Activated naive CD4-positive, alpha-beta T cell treated with Interleukin-2 at 50 U/mL for 16 hours (primary cell): ENCODE measurements at regions not wholly inside any gene's neighbourhood (a gene's known extent, or its start where the extent isn't known, plus 50 kb on each side); places are given as distances from the start of the nearest gene placed in this dataset.
"Not testable (repeated sequence)": the region's sequence is repeated elsewhere in the genome, so short reads cannot be mapped to it uniquely, and the experiment has no call there.

Experiments
- DNase-seq: peaks from one replicate; pipeline ENCODE4 v3.0.0-alpha.2; 2020

DNA sequence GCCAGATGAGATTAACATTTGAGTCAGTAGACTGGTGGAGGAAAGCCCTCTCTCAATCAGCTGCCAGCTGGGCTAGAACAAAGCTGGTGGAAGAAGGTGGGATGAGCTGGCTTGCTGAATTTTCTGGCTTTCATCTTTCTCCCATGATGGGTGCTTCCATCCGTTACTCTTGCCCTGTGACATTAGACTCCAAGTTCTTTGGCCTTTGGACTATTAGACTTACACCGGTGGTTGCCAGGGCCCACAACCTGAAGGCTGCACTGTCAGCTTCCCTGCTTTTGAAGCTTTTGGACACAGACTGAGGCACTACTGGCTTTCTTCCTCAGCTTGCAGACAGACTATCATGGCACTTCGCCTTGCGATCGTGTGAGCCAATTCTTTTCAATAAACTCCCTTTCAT, 642.7 kb downstream of the TAF11L14 start:
- no peak for DNase-seq

DNA sequence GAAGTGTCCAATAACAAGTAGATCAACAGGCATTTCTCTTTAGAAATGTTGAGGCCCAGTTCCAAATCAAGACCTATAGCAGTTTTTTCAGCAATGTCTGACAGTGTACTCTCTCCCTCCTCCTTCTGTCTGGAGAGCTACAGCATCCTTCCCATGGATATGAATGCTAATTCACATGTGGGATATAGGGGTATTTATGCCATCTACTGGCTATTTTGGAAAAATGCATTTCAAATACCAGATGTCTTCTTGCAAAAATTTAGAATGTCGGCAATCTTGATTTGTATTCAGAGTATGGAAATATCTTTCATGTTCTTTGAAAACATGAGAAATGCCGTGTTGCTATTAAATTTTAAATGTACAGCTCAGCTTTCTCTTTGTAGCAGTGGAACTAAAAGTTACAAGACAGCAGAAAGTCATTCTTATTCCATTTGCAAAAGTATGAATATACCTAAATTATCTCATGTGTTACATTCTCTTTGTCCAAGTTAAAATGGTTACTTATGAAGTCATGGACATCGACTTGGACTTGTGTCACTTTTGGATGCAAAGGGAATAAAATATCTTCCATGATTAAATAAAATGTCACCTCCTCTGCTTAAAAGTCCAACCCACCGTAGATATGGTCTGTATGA, 647.8 kb downstream of the TAF11L14 start:
- DNase-seq = no peak

DNA sequence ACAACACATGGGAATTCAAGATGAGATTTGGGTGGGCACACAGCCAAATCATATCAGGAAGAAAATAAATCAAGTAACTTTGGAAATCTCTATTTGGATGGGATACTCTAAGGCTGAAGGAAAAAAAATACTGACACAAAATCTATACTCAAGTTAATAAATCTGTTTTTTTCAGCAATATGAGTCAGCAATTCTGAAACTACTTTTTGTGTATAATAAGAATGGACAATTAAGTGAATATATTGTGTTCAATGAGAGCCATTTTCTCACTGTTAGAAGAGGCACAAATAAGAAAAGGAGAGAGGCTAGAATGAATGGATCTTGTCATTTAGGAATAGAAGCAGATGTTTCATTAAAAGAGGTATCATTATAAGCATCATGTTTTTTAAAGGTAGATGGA, 651.0 kb downstream of the TAF11L14 start:
- no peak for DNase-seq

DNA sequence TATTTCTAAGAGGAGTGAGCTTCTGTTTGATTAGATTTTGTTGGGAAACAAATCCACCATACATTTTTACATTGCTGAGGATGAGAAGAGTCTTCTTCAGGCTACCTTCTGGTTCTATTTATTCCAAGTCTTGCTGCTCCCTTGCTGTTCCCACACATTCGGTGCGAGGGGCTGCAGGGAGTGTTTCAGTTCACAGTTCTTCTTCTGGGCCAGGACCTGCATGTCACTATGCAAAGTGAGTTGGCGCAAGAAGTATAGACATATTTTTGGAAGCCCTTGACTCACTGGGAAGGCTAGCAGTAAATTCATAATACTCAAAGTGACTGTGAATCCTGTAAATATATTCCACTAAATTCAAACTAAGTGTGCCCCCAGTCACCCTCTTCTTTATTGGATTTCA, 657.9 kb downstream of the TAF11L14 start:
- no peak for DNase-seq

DNA sequence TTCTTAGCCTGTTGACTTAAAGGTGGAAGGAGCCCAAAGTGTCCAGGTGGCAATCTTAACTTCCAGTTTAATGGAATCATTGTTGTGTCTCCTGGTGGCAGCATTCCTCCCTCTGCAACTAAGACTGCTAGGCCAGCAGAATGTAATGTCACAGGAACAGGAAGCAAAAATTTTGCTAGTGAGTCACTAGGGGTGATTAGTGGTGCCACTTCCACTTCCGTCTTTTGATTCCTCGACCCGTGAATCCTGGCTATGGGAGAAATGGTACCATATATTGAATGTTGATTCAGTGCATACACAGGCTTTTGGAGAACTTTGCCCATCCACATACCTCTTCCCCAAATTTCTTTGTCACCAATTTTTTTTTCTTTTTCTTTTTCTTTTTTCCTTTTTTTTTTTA, 661.4 kb downstream of the TAF11L14 start:
- not testable (repeated sequence) for DNase-seq

DNA sequence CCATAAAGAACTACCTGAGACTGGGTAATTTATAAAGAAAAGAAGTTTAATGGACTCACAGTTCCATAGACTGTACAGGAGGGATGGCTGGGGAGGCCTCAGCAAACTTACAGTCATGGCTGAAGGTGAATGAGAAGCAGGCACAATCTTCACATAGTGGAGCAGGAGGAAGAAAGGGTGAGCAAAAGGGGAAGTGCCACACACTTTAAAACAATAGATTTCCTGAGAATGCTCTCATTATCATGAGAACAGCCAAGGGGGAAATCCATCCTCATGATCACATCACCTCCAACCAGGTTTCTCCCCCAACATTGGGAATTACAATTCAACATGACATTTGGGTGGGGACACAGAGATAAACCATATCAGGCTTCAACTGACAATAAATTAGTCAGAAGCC, 664.9 kb downstream of the TAF11L14 start:
- no peak for DNase-seq

DNA sequence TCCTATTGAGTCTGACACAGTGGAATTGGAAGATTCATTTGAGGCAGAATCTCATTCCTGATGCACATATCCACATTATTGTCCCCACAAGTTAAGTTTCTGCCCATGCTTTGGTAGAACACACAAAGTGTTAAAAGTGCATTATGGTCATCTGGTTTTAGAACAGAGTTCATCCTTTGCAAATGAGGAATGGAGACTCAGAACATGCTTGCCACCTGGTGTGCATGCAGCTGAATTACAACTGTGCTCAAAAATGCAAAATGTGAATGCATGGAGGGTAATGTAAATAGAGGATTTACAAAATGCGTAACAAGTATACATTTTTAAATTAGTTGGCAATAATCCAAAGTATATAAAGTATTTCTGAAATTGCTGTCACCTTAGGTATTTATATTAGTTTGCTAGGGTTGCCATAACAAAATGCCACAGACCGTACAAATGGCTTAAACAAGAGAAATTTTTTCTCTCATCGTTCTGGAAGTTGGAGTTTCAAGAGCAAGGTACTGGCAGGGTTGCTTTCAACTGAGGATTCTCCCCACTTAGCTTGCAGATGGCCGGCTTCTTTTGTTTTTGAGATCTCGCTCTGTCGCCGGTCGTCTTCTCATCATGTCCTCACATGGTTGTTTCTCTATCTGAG, 671.1 kb downstream of the TAF11L14 start:
- no peak for DNase-seq

DNA sequence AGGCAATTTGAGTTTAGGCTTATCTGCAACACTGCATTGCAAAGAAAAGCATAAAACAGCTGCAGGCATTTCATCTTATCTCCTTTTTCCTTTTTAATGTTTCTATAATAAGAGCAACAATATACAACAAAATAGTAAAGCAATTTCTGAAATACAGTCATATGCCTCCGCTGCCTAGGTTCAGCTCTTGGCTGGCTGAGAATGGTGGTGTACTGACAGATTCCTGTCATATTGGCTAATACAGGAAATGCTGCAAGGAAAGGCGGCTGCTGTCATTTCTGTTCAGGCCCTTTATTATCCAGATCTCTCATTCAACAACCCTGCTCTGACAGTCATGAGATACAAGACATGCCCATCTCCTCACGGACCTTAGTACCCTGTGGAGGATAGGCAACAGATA, 677.0 kb downstream of the TAF11L14 start:
- no peak for DNase-seq

DNA sequence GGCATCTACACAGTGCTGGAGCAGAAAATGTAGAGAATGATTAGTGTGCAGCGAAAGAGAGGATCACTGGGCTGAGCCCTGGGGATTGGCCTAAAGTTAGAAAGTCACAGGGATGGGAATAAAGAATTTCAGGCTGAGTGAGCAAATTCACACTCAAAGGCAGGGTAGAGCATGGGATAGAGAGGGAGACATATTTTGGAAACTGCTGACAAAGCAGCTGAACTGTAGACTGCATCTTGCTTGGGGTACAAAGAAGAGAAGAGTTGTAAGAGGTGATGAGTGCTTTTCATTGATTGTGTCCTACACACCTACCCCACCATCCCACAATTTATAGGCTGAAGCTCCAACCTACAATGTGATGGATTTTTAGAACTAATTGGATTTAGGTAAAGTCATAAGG, 677.8 kb downstream of the TAF11L14 start:
- DNase-seq = no peak

DNA sequence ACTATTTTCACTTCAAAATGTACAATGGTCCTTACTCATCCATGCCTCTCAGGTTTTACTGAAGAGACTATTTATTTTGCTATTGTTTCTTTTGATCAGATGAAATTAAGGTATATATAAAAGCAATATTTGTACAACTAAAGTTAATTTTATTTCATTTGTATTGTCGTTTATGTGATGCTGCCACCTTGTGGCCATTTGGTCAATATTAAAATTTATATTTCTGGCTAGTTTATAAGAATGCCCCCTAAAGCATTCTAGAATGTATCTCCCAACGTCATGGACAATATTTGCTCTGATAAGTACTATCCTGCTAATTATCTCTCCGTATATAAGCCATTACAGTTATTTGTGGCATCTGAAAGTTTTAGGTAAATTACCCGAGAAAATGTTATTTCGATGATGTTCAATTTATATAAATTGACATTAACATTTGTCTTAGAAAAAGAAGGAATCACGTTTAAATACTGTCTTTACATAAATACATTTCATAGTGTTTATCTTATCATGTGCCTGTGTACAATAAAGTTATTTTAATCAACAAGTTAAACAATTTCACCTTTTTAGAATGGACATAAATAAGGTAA, 680.0 kb downstream of the TAF11L14 start:
- no peak for DNase-seq

DNA sequence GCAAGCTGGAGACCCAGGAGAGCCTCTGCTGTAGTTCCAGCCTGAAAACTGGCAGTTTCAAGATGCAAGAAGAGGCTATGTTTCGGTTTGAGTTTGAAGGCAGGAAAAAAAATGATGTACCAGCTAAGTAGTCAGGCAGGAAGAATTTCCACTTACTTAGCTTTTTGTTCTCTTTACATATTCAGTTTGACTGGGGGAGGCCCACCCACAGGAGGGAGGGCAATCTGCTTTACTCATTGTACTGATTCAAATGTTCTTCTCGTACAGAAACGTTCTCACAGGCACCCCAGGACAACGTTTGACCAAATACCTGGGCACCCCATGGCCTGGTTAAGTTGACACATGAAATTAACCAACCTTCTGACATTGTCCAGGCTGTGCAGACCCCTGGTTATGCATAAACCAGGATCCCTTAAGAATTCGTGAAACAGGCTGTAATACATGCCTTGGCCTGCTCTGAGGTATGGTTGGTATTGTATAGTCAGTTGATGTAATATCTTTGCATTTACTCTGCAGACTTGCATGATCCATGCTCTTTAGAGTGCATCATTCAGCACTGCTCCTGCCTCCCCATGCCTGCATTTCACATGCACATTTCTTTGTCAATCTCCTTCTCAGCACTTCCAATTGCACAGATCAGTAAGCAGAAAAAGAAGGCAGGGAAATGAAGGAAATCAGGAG, 687.1 kb downstream of the TAF11L14 start:
- no peak for DNase-seq

DNA sequence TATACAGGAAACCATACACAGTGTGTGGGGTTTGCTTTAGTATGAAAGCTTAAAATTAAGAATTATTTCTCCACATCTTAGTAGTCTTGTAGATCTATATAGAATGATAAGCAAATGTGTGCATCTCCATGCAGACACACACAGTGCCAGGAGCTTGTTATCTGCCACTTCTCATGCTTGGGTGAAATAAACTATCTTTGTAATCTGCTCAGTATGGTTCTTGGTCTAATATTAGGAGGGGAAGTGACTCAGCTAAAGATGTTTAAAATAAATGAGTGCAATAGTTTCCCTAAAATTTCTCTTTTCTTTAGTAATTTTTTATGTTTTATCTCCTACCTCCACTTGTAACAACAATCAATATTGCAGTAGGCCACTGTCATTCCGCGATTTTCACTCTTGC, 689.6 kb downstream of the TAF11L14 start:
- no peak for DNase-seq

DNA sequence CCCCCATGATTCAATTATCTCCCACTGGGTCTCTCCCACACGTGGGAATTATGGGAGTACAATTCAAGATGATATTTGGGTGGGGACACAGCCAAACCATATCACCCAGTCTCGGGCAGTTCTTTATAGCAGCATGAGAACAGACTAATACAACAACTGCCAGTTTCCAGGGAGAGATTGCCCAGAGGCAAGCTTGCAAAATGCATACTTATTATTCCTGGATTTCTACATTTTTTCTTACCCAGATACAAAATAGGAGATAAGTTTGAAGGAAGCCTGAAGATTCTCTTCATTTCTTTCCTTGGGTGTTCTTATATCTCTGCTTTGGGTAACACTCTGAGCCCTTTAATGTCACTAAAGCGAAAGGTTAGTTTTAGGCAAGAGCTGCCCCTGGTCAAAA, 691.2 kb downstream of the TAF11L14 start:
- DNase-seq = no peak

DNA sequence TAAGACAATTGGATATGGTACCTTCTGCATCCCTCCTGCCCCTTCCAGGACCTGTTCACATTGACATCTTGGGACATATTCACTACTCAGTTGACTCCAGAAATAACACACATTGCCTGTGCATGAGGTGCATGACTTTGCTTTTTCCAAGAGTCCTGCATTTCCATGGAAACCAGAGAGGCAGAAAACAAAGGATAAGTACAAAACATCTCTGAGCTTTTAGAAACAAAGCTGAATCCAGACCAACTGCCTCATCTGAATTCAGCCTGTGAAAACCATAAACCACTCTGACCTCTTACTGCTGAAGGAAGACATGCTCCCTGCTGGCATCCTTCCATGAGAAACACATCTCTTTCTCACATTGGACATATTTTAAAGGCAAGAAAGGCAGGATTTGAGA, 695.1 kb downstream of the TAF11L14 start:
- no peak for DNase-seq

DNA sequence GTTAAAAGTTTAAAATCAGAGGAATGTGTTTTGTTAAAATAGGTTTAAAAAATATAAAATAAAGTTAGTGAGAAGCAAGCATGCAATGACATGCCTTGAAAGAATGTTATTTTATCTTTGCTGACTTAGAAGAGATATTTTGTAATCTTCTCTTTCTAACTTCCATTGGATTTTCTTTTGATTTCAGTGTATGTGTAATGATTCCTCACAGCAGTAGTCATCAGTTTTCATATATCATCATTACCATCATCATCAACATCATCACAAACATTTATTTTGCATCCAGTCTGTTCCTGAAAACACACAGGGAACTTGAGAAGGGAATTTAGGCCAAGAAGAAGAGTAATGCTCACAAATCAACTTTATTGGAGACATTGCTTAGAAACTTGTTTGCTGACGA, 699.6 kb downstream of the TAF11L14 start:
- DNase-seq = no peak

DNA sequence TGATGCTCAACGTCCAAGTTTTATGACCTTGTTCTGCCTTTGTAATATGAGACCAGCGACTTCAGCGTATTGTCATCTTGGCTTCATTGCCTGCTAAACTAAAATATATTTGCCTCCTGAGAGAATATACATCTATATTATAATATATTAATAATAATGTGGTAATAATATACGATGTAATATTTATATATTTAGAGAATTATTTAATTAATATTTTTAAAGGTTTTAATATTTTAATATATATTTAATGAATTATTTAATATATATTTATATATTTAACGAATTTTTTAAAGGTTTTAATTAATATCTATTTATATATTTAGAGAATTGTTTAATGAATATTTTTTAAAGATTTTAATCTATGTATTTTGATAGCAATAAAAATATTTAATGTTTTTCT, 700.7 kb downstream of the TAF11L14 start:
- no peak for DNase-seq

DNA sequence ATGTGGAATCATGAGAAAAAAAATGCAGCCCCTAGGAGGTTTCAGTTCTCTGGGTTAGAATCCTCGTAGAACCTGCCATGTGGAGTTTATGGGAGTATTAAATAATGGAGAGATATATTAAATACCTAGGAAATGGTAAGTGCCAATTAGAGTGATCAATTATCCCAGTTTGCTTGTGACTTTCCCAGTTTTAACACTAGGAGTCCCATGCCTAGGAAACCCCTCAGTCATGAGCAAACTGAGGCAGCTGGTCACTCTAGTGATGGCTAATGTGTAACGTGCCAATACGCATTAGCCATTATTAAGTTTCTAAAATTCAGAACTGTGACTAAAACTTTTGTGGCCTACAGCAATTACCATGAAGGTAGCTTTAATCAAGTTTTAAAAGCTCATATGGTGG, 720.6 kb downstream of the TAF11L14 start:
- no peak for DNase-seq

DNA sequence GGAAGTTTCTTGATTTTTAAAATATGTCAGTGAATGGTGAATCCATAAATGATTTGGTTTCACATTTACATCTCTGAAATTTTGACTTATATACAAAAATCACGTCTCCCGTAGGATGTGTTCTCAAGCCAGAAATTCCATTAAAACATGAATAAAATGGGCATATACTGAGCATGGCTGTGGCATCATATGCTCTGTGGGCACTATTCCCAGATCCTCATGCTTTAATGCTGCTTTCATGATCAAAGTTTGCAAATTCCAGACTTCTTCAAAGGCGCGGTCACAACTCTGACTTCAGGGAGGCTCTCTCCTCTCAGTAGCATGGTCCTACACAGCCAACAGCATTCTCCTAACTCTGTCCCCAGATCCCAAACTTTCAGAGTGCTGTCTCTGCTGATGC, 723.2 kb downstream of the TAF11L14 start:
- no peak for DNase-seq

DNA sequence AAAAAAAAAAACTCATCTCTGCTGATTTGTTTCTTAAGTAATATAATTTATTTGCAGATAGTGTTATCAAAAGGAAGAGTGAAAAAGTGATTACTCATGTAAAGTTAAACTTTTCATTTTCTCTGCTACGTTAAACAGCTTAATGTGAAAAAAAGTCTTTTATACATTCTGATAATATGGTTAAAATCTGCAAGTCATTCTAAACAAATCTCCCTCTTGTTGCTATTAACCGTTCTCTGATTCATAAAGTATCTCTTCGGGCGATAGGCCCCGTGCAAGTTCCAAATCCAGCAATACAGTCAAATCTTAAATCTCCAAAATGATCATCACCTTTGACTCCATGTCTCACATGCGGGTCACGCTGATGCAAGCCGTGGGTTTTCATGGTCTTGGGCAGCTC, 732.0 kb downstream of the TAF11L14 start:
- no peak for DNase-seq

DNA sequence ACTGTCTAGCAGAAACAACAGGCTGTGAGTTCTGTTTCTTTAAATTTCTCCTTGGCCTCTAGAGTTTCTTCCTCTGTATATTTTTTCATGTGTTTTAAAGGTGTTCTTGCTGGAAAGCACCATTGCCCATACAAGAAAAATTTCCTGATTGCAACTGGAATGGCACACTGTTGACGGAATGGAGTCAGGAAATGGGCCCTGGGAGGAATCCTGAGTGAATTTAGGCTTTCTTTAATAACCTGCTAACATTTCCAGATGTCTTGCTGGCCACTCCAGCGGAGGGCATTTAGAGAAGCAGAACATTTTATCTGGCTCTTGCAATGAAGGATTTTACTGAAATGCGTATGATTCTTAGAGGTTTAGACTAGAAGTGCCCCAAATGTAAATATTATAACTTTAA, 736.3 kb downstream of the TAF11L14 start:
- no peak for DNase-seq

DNA sequence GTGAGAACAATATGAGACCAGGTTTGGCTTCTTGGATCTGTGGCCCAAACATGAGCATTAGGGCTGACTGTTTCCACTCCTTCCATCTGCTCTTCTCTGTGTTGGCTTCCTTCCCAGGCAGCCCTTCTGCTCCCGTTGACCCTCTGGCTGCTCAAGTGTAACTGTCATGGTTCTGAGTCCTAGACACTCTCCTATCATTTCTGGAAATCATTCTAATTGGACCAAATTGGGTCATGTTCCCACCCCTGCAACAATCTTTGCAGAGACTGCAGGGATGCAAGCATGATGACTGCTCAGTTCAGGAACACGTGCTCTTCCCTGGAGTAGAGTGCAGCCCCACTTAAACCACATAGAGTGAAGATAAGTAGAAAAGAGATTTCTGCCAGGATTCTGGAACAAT, 741.4 kb downstream of the TAF11L14 start:
- no peak for DNase-seq

DNA sequence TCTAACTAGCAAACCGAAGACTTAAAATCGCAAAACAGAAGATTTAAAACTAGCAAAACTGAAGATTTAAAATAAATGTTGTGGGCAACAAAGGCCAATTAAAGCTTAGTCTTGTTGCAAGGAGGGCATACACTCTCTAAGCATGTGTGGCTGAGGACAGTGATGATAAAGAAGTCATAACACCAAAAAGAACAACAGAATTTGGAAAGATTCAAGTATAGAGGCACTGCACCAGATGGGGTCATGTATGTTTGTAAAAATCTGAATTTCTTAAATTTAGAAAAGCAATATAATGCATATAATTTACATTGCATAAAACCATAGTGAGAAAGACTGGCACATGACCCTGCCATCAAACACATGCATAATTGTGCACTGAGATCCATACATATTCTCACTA, 743.8 kb downstream of the TAF11L14 start:
- DNase-seq = no peak

DNA sequence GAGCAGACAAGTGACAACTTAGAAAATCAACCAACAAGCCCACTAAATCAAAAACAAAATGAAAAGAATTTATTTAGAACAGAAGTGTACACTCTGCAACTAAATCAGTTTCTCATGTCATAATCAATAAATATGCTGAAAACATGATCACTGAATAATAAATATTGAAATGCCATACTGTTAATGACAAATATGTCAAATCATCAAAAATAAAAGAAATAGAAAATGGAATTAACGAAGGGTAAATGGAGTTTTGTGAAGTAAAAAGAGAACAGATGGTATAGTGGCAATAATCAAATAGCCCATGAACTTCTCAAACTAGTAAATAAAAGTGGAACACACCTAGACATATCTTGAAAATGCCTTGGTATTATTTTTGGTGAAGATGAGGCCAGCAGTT, 744.9 kb downstream of the TAF11L14 start:
- no peak for DNase-seq

DNA sequence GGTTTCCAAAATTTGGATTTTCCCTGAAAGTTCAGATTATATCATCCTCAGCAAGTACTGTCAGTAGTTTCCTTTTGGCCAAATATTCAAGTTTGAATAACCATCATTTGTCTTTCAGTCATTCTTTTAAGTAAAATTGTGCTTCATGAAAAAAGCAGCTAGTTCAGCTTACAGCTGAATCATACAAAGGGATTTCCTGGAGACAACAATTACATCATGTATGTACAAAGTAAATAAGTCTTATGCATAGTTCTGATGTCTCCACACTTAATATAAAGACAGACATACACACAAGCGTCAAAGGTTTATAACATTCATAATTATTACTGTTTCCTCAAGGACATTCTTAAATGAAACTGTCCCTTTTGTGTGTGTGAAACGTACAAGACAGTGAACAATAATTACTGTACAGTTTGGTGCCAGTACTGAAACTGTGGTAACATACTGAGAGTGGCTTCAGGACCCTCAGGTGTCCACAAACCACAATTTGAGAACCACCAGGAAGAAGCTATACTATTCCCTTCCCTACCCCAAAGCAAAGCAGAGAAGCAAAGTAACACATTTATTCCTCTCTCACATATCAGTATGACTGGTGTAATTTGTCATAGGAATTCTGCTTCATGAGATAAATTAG, 746.6 kb downstream of the TAF11L14 start:
- DNase-seq = no peak
